ENCODE measurements at regions not wholly inside any gene's neighbourhood (a gene's known extent, or its start where the extent isn't known, plus 50 kb on each side); places are given as distances from the start of the nearest gene placed in this dataset.

- no peak for DNase-seq (ENCODE audit: low spot score)
Measured at GRCh38 chr5:145246961-145247744, 588.0 kb downstream of the PRELID2 start.

- DNase-seq (ENCODE audit: low spot score), result no peak
Measured at GRCh38 chr5:145246379-145246778, 588.8 kb downstream of the PRELID2 start.

- no peak for DNase-seq (ENCODE audit: low spot score)
Measured at GRCh38 chr5:145245354-145245753, 589.8 kb downstream of the PRELID2 start.

GRCh38 chr5:145244788-145245187 is 590.4 kb downstream of the PRELID2 start:
- no peak for DNase-seq (ENCODE audit: low spot score)

GRCh38 chr5:145244251-145244650 is 590.9 kb downstream of the PRELID2 start:
- DNase-seq (ENCODE audit: low spot score), result no peak

GRCh38 chr5:145243016-145243415 is 592.1 kb downstream of the PRELID2 start:
- no peak for DNase-seq (ENCODE audit: low spot score)

GRCh38 chr5:145242551-145242950 is 592.6 kb downstream of the PRELID2 start:
- DNase-seq (ENCODE audit: low spot score), result no peak

- peak; percentile 62 for DNase-seq (ENCODE audit: low spot score)
Measured at GRCh38 chr5:145237843-145238242, 597.3 kb downstream of the PRELID2 start.

- DNase-seq (ENCODE audit: low spot score), result no peak
Measured at GRCh38 chr5:145236983-145237382, 598.2 kb downstream of the PRELID2 start.

GRCh38 chr5:145236127-145236526 is 599.0 kb downstream of the PRELID2 start:
- no peak for DNase-seq (ENCODE audit: low spot score)

- DNase-seq (ENCODE audit: low spot score), result no peak
Measured at GRCh38 chr5:145233461-145233860, 601.7 kb downstream of the PRELID2 start.

- no peak for DNase-seq (ENCODE audit: low spot score)
Measured at GRCh38 chr5:145230781-145231180, 604.4 kb downstream of the PRELID2 start.

- DNase-seq (ENCODE audit: low spot score), result no peak
Measured at GRCh38 chr5:145228564-145228963, 606.6 kb downstream of the PRELID2 start.

GRCh38 chr5:145227881-145228280 is 607.3 kb downstream of the PRELID2 start:
- DNase-seq (ENCODE audit: low spot score), result no peak

- no peak for DNase-seq (ENCODE audit: low spot score)
Measured at GRCh38 chr5:145226726-145227125, 608.4 kb downstream of the PRELID2 start.

- no peak for DNase-seq (ENCODE audit: low spot score)
Measured at GRCh38 chr5:145225529-145225928, 609.6 kb downstream of the PRELID2 start.

- DNase-seq (ENCODE audit: low spot score), result no peak
Measured at GRCh38 chr5:145223582-145223981, 611.6 kb downstream of the PRELID2 start.

- DNase-seq (ENCODE audit: low spot score), result no peak
Measured at GRCh38 chr5:145222622-145223021, 612.5 kb downstream of the PRELID2 start.

- no peak for DNase-seq (ENCODE audit: low spot score)
Measured at GRCh38 chr5:145221416-145221815, 613.7 kb downstream of the PRELID2 start.

GRCh38 chr5:145220481-145220880 is 614.7 kb downstream of the PRELID2 start:
- no peak for DNase-seq (ENCODE audit: low spot score)

- DNase-seq (ENCODE audit: low spot score), result no peak
Measured at GRCh38 chr5:145218982-145219381, 616.2 kb downstream of the PRELID2 start.

- DNase-seq (ENCODE audit: low spot score), result no peak
Measured at GRCh38 chr5:145218019-145218418, 617.1 kb downstream of the PRELID2 start.

- no peak for DNase-seq (ENCODE audit: low spot score)
Measured at GRCh38 chr5:145210020-145210419, 625.1 kb downstream of the PRELID2 start.

GRCh38 chr5:145205546-145205945 is 629.6 kb downstream of the PRELID2 start:
- no peak for DNase-seq (ENCODE audit: low spot score)
